ENCODE measurements at regions not wholly inside any gene's neighbourhood (a gene's known extent, or its start where the extent isn't known, plus 50 kb on each side); places are given as distances from the start of the nearest gene placed in this dataset.

- DNase-seq: no peak
- no peak for FAIRE-seq
- Histone ChIP-seq H3K36me3 (no peaks in the 10 kb centered on the region), H3K27me3 (no peaks in the 10 kb centered on the region), H3K4me1 (peaks cover 0 to 5% (median 5%) of the 10 kb centered on the region in 3 donors), H3K9me3 (no peaks in the 10 kb centered on the region), H3K27ac (no peak overlapping the region), H3K4me3 (no peak overlapping the region)
- no peak for TF ChIP-seq CTCF (IDR thresholded peaks at IDR 0.05)
- ATAC-seq: no peak
- intact Hi-C loops (cut with DNase I): no loop called here
Measured at GRCh38 chr14:86798330-86798729, 1194.7 kb downstream of the GALC start.

GRCh38 chr14:86797075-86797351 lies 1196.0 kb downstream of the GALC start:
- no peaks in the 10 kb centered on the region for H3K36me3 ChIP-seq
- H3K9me3 ChIP-seq: no peaks in the 10 kb centered on the region
- ATAC-seq (no peak), FAIRE-seq (no peak), DNase-seq (no peak)
- TF ChIP-seq CTCF (IDR thresholded peaks at IDR 0.05): no peak
- WGBS, 2 donors: 93 to 97% methylated on average over 2 of the region's 2 CpGs
- H3K4me1 ChIP-seq: peaks cover 0 to 5% (median 5%) of the 10 kb centered on the region in 3 donors
- no peak overlapping the region for H3K4me3 ChIP-seq
- intact Hi-C loops (cut with DNase I): no loop called here
- H3K27me3 ChIP-seq: no peaks in the 10 kb centered on the region
- H3K27ac ChIP-seq: no peak overlapping the region

GRCh38 chr14:86796221-86797074 lies 1196.5 kb downstream of the GALC start:
- no peak for TF ChIP-seq CTCF (IDR thresholded peaks at IDR 0.05)
- ATAC-seq: no peak
- FAIRE-seq: no peak
- Histone ChIP-seq H3K4me3 (no peak overlapping the region), H3K27ac (no peak overlapping the region), H3K36me3 (no peaks in the 10 kb centered on the region), H3K27me3 (no peaks in the 10 kb centered on the region), H3K4me1 (peaks cover 0 to 5% (median 5%) of the 10 kb centered on the region in 3 donors), H3K9me3 (no peaks in the 10 kb centered on the region)
- intact Hi-C loops (cut with DNase I): no loop called here
- 73% methylated on average over 6 of the region's 6 CpGs for WGBS, 2 donors
- DNase-seq: no peak

GRCh38 chr14:86794689-86795088 lies 1198.3 kb downstream of the GALC start:
- Histone ChIP-seq H3K36me3 (no peaks in the 10 kb centered on the region), H3K4me1 (peaks cover 0 to 5% (median 0%) of the 10 kb centered on the region in 3 donors), H3K9me3 (no peaks in the 10 kb centered on the region), H3K27ac (no peak overlapping the region), H3K4me3 (no peak overlapping the region), H3K27me3 (no peaks in the 10 kb centered on the region)
- ATAC-seq (no peak), FAIRE-seq (no peak), DNase-seq (no peak)
- no peak for TF ChIP-seq CTCF (IDR thresholded peaks at IDR 0.05)
- intact Hi-C loops (cut with DNase I): no loop called here
